ENCODE measurements at regions not wholly inside any gene's neighbourhood (a gene's known extent, or its start where the extent isn't known, plus 50 kb on each side); places are given as distances from the start of the nearest gene placed in this dataset.

- TF ChIP-seq POLR2A (IDR thresholded peaks at IDR 0.05; ENCODE audit: low read depth, low read length) = no peak
- TF ChIP-seq POLR2AphosphoS5 (IDR thresholded peaks at IDR 0.05; ENCODE audit: low read depth, low read length) = no peak
Observed at GRCh38 chr13:44017756-44018309, 138.1 kb downstream of the LACC1 start.

All from GM12892 (cell line).